ENCODE measurements at regions not wholly inside any gene's neighbourhood (a gene's known extent, or its start where the extent isn't known, plus 50 kb on each side); places are given as distances from the start of the nearest gene placed in this dataset.

DNA sequence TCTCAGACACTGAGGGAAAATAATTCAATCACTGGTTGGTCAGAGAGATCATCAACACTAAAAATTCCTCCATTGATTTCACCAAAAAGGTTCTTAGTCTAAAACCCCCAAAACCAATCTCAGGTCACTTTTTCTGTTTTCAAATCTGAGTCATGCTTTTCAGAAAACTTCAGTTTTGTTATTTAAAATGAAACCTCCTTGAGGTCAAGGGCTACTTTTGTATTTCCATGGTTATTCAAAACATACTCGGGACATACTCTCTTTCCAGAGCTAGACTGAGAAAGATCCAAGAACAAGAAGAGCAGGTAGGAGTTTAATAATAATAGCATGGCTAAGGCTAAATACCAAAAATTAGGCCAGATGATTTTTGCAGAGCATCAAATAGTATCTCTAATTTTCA is 152.8 kb downstream of the SDHAF3 start:
- Mint-ChIP-seq H3K4me3 (ENCODE audit: unreplicated experiment) (no peak overlapping the region), H3K27ac (ENCODE audit: unreplicated experiment) (no peak overlapping the region), H3K9me3 (ENCODE audit: unreplicated experiment) (no peaks in the 10 kb centered on the region), H3K36me3 (ENCODE audit: insufficient read depth, unreplicated experiment) (no peaks in the 10 kb centered on the region), H3K27me3 (ENCODE audit: insufficient read depth, unreplicated experiment) (no peaks in the 10 kb centered on the region), H3K4me1 (ENCODE audit: low read depth, unreplicated experiment) (no peaks in the 10 kb centered on the region)
- no peak for DNase-seq
- no peak for TF ChIP-seq CTCF (IDR thresholded peaks at IDR 0.05; ENCODE audit: insufficient read depth in 1 of 2, low read depth in 1 of 2, low read length in 1 of 2, severe bottlenecking in 1 of 2, unreplicated experiment in 1 of 2)
- H3K27me3 ChIP-seq (replicated peaks; ENCODE audit: control insufficient read depth, insufficient read depth, low read length) = no peaks in the 10 kb centered on the region
- POLR2A ChIA-PET = no interaction called here
- H3K4me1 ChIP-seq = no peaks in the 10 kb centered on the region
- CTCF ChIA-PET = no interaction called here
- no peaks in the 10 kb centered on the region for H3K9me3 ChIP-seq
- no TSS peak for BruUV-seq (replicated peaks)
- H3K36me3 ChIP-seq (ENCODE audit: control insufficient read depth, insufficient read depth, low read length) = no peaks in the 10 kb centered on the region
- intact Hi-C loops (cut with micrococcal nuclease; ENCODE audit: unreplicated experiment) = no loop called here
- no peak overlapping the region for H3K4me3 ChIP-seq (ENCODE audit: low read depth, low read length)

GRCh38 chr7:97271619-97272018 is 154.1 kb downstream of the SDHAF3 start:
- H3K27me3 Mint-ChIP-seq (ENCODE audit: insufficient read depth, unreplicated experiment) = no peaks in the 10 kb centered on the region
- intact Hi-C loops (cut with micrococcal nuclease; ENCODE audit: unreplicated experiment) = no loop called here
- Histone ChIP-seq H3K9me3 (no peaks in the 10 kb centered on the region), H3K4me3 (ENCODE audit: low read depth, low read length) (no peak overlapping the region), H3K4me1 (no peaks in the 10 kb centered on the region), H3K27me3 (replicated peaks; ENCODE audit: control insufficient read depth, insufficient read depth, low read length) (no peaks in the 10 kb centered on the region), H3K36me3 (ENCODE audit: control insufficient read depth, insufficient read depth, low read length) (no peaks in the 10 kb centered on the region)
- BruUV-seq (replicated peaks) = no TSS peak
- H3K36me3 Mint-ChIP-seq (ENCODE audit: insufficient read depth, unreplicated experiment) = no peaks in the 10 kb centered on the region
- DNase-seq = no peak
- no peaks in the 10 kb centered on the region for H3K4me1 Mint-ChIP-seq (ENCODE audit: low read depth, unreplicated experiment)
- TF ChIP-seq CTCF (IDR thresholded peaks at IDR 0.05; ENCODE audit: insufficient read depth in 1 of 2, low read depth in 1 of 2, low read length in 1 of 2, severe bottlenecking in 1 of 2, unreplicated experiment in 1 of 2) = no peak
- CTCF ChIA-PET = no interaction called here
- POLR2A ChIA-PET = no interaction called here
- H3K4me3 Mint-ChIP-seq (ENCODE audit: unreplicated experiment) = no peak overlapping the region
- H3K27ac Mint-ChIP-seq (ENCODE audit: unreplicated experiment) = no peak overlapping the region
- H3K9me3 Mint-ChIP-seq (ENCODE audit: unreplicated experiment) = no peaks in the 10 kb centered on the region

DNA sequence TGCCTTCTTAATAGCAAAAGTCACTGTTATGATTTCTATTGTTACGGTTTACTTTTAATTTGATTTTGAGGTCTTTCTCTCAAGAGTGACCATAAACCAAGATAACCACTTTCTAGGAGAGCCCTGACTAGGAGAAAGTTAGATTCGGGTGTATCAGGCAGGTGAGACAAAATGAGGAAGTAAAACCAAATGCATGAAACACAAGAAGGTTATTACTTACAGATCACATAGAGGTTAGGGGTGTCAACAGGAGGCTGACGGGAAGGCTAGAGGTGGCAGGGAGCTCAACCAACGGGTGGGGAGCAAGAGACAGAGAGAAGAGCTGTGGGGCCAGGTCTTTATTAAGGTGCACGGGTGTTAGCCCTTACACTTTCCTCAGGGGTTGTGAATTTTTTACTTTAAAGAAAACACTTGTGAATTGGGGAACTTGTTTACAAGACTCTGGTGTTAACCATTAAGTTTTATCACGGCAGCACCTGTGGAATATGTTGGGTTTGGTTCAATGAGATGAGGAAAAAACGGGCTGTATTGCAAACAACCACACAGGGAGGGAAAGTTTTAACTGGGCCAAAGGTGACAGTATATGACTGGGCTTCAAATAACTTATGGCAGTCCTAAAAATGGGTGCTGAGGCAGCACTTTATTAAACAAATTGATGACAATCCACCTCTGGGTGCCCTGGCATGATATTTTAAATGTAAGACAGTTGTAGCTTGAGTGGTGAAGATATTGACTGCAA is 154.9 kb downstream of the SDHAF3 start:
- H3K9me3 Mint-ChIP-seq (ENCODE audit: unreplicated experiment) = no peaks in the 10 kb centered on the region
- Histone ChIP-seq H3K9me3 (no peaks in the 10 kb centered on the region), H3K27me3 (replicated peaks; ENCODE audit: control insufficient read depth, insufficient read depth, low read length) (no peaks in the 10 kb centered on the region), H3K4me1 (no peaks in the 10 kb centered on the region), H3K36me3 (ENCODE audit: control insufficient read depth, insufficient read depth, low read length) (no peaks in the 10 kb centered on the region), H3K4me3 (ENCODE audit: low read depth, low read length) (no peak overlapping the region)
- intact Hi-C loops (cut with micrococcal nuclease; ENCODE audit: unreplicated experiment) = no loop called here
- ChIA-PET CTCF (no interaction called here), POLR2A (no interaction called here)
- no peak for DNase-seq
- no peaks in the 10 kb centered on the region for H3K36me3 Mint-ChIP-seq (ENCODE audit: insufficient read depth, unreplicated experiment)
- H3K27ac Mint-ChIP-seq (ENCODE audit: unreplicated experiment) = no peak overlapping the region
- no peaks in the 10 kb centered on the region for H3K4me1 Mint-ChIP-seq (ENCODE audit: low read depth, unreplicated experiment)
- TF ChIP-seq CTCF (IDR thresholded peaks at IDR 0.05; ENCODE audit: insufficient read depth in 1 of 2, low read depth in 1 of 2, low read length in 1 of 2, severe bottlenecking in 1 of 2, unreplicated experiment in 1 of 2) = no peak
- BruUV-seq (replicated peaks) = no TSS peak
- H3K4me3 Mint-ChIP-seq (ENCODE audit: unreplicated experiment) = no peak overlapping the region
- no peaks in the 10 kb centered on the region for H3K27me3 Mint-ChIP-seq (ENCODE audit: insufficient read depth, unreplicated experiment)
